SH-SY5Y (cell line): ENCODE measurements at regions not wholly inside any gene's neighbourhood (a gene's known extent, or its start where the extent isn't known, plus 50 kb on each side); places are given as distances from the start of the nearest gene placed in this dataset.

Experiments
- GATA2 ChIP-seq: IDR thresholded peaks from 2 replicates; pipeline ENCODE4 v1.6.1; 2011; ENCODE audit warnings: mild to moderate bottlenecking, low read depth, low read length
- GATA3 ChIP-seq: IDR thresholded peaks from 2 replicates; pipeline ENCODE4 v1.6.1; 2011; ENCODE audit warnings: low read depth, mild to moderate bottlenecking, low read length, moderate library complexity

- TF ChIP-seq GATA3: no peak
- peak; percentile 11; the same call in 1 of the 2 replicates for TF ChIP-seq GATA2
Measured at GRCh38 chr1:178619042-178619927, 105.8 kb upstream of the RALGPS2 start.
